ENCODE measurements at regions not wholly inside any gene's neighbourhood (a gene's known extent, or its start where the extent isn't known, plus 50 kb on each side); places are given as distances from the start of the nearest gene placed in this dataset.

GRCh38 chr13:110825516-110825915 lies 89.4 kb downstream of the ANKRD10 start:
- no peak for TF ChIP-seq EZH2phosphoT487 (IDR thresholded peaks at IDR 0.05; ENCODE audit: borderline replicate concordance, low read length)
- TF ChIP-seq, protein P1, sequence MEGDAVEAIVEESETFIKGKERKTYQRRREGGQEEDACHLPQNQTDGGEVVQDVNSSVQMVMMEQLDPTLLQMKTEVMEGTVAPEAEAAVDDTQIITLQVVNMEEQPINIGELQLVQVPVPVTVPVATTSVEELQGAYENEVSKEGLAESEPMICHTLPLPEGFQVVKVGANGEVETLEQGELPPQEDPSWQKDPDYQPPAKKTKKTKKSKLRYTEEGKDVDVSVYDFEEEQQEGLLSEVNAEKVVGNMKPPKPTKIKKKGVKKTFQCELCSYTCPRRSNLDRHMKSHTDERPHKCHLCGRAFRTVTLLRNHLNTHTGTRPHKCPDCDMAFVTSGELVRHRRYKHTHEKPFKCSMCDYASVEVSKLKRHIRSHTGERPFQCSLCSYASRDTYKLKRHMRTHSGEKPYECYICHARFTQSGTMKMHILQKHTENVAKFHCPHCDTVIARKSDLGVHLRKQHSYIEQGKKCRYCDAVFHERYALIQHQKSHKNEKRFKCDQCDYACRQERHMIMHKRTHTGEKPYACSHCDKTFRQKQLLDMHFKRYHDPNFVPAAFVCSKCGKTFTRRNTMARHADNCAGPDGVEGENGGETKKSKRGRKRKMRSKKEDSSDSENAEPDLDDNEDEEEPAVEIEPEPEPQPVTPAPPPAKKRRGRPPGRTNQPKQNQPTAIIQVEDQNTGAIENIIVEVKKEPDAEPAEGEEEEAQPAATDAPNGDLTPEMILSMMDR (IDR thresholded peaks at IDR 0.05; ENCODE audit: low read depth, low read length, poor library complexity, severe bottlenecking) = no peak
